ENCODE measurements at regions not wholly inside any gene's neighbourhood (a gene's known extent, or its start where the extent isn't known, plus 50 kb on each side); places are given as distances from the start of the nearest gene placed in this dataset.
"Not testable (repeated sequence)": the region's sequence is repeated elsewhere in the genome, so short reads cannot be mapped to it uniquely, and the experiment has no call there.

GRCh38 chr5:66291771-66292170 is 147.7 kb downstream of the SREK1 start:
- Histone ChIP-seq H3K27ac (replicated peaks in 1 of 4) (no peak overlapping the region), H3K9me3 (no peaks in the 10 kb centered on the region), H3K27me3 (no peaks in the 10 kb centered on the region), H3K4me1 (no peaks in the 10 kb centered on the region), H3K4me3 (no peak overlapping the region), H3K36me3 (no peaks in the 10 kb centered on the region)
- 95% methylated on average over 1 of the region's 1 CpG for WGBS
- TF ChIP-seq EP300 (IDR thresholded peaks at IDR 0.05) (no peak), POLR2A (IDR thresholded peaks at IDR 0.05; ENCODE audit: low read depth) (no peak), POLR2AphosphoS5 (IDR thresholded peaks at IDR 0.05) (no peak)
- TF ChIP-seq, protein P1, sequence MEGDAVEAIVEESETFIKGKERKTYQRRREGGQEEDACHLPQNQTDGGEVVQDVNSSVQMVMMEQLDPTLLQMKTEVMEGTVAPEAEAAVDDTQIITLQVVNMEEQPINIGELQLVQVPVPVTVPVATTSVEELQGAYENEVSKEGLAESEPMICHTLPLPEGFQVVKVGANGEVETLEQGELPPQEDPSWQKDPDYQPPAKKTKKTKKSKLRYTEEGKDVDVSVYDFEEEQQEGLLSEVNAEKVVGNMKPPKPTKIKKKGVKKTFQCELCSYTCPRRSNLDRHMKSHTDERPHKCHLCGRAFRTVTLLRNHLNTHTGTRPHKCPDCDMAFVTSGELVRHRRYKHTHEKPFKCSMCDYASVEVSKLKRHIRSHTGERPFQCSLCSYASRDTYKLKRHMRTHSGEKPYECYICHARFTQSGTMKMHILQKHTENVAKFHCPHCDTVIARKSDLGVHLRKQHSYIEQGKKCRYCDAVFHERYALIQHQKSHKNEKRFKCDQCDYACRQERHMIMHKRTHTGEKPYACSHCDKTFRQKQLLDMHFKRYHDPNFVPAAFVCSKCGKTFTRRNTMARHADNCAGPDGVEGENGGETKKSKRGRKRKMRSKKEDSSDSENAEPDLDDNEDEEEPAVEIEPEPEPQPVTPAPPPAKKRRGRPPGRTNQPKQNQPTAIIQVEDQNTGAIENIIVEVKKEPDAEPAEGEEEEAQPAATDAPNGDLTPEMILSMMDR (IDR thresholded peaks at IDR 0.05), result no peak
- peak; percentile 37 for DNase-seq (ENCODE audit: extremely low spot score)
- intact Hi-C loops (cut with DNase I), result no loop called here

DNA sequence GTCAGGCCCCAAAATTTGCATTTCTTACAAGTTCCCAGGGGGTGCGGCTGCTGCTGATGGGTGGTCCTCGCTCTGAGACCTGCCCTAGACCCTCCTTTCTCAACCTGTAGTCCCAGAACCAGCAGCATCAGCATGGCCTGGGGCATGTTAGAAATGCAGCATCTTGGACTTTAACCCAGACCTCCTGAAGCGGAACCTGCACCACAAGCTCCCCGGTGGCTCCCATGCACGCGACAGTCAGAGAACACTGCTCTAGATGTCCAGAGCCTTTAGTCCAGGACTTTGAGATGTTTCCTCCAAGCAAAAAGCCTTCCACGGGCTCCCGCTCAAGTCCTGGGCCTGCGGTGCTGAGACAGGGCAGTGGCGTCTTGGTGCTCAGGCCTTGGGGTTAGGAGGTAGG is 149.8 kb downstream of the SREK1 start:
- H3K27me3 ChIP-seq; intact Hi-C loops (cut with DNase I); H3K9me3 ChIP-seq; DNase-seq (ENCODE audit: extremely low spot score); H3K36me3 ChIP-seq; H3K27ac ChIP-seq (replicated peaks in 1 of 4); H3K4me1 ChIP-seq; H3K4me3 ChIP-seq: not testable (repeated sequence)
- WGBS, result 85% methylated on average over 7 of the region's 10 CpGs

- DNase-seq (ENCODE audit: extremely low spot score), result peak; percentile 64
Observed at GRCh38 chr5:66299463-66299862, 155.4 kb downstream of the SREK1 start.

GRCh38 chr5:66302344-66302743 is 158.2 kb downstream of the SREK1 start:
- intact Hi-C loops (cut with DNase I), result loop anchor here (10.0 kb wide), 1 partner anchor 902 kb away; no protein-coding TSS in a partner anchor
- Histone ChIP-seq H3K9me3 (no peaks in the 10 kb centered on the region), H3K27ac (replicated peaks in 1 of 4) (no peak overlapping the region), H3K36me3 (no peaks in the 10 kb centered on the region), H3K4me1 (peaks cover 10 to 13% (median 12%) of the 10 kb centered on the region in 4 donors), H3K27me3 (peaks cover 0 to 7% (median 0%) of the 10 kb centered on the region in 4 donors), H3K4me3 (no peak overlapping the region)
- WGBS, result 89% methylated on average over 7 of the region's 12 CpGs
- DNase-seq (ENCODE audit: extremely low spot score), result no peak
- no peak for TF ChIP-seq POLR2AphosphoS5 (IDR thresholded peaks at IDR 0.05)
- TF ChIP-seq POLR2A (IDR thresholded peaks at IDR 0.05; ENCODE audit: low read depth), result no peak
- TF ChIP-seq, protein P1 (IDR thresholded peaks at IDR 0.05), result no peak

More at GRCh38 chr5:66299463-66299862, 155.4 kb downstream of the SREK1 start:
- no peak overlapping the region for H3K27ac ChIP-seq (replicated peaks in 1 of 4)
- peaks cover 0 to 7% (median 0%) of the 10 kb centered on the region in 4 donors for H3K27me3 ChIP-seq
- no peaks in the 10 kb centered on the region for H3K9me3 ChIP-seq
- TF ChIP-seq POLR2AphosphoS5 (IDR thresholded peaks at IDR 0.05) (no peak), POLR2A (IDR thresholded peaks at IDR 0.05; ENCODE audit: low read depth) (no peak), EP300 (IDR thresholded peaks at IDR 0.05) (no peak)
- TF ChIP-seq, protein P1 (IDR thresholded peaks at IDR 0.05), result no peak
- H3K4me1 ChIP-seq, result no peaks in the 10 kb centered on the region
- 90% methylated on average over 2 of the region's 2 CpGs for WGBS
- H3K36me3 ChIP-seq, result no peaks in the 10 kb centered on the region
- H3K4me3 ChIP-seq, result no peak overlapping the region
- intact Hi-C loops (cut with DNase I), result no loop called here

DNA sequence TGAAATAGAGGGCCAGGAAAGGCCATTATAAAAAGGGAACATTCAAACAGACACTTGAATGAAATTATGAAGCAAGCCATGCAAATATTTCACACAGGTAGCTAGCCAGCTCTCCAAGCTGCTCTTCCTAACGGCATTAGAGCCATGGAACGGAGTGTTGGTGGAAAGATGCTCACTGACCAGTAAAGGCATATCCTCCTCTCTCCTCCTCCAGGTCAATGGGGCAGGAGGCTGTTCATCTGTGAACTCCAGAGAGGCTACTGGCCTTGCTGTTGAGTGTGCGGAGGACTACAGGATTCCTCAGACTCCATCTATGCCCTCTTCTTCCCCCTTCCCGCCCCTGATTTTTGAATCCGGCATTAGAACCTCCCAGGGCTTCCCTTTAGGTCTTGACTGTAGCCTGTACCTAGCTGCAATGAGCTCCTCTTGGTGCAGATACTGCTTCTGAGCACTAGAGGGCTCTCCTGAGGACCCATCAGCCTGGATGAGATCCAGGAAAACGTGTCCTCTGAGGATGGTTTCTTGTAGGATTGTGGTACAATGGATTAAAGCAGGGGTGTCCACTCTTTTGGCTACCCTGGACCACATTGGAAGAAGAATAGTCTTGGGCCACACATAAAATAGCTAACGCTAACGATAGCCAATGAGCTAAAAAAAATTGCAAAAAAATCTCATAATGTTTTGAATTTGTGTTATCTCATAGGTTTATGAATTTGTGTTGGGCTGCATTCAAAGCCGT is 162.2 kb downstream of the SREK1 start:
- Histone ChIP-seq H3K9me3 (no peaks in the 10 kb centered on the region), H3K4me3 (no peak overlapping the region), H3K27ac (replicated peaks in 1 of 4) (no peak overlapping the region), H3K4me1 (peaks cover 10 to 15% (median 13%) of the 10 kb centered on the region in 4 donors), H3K36me3 (no peaks in the 10 kb centered on the region), H3K27me3 (peaks cover 0 to 7% (median 0%) of the 10 kb centered on the region in 4 donors)
- no peak for TF ChIP-seq POLR2AphosphoS5 (IDR thresholded peaks at IDR 0.05)
- TF ChIP-seq, protein P1 (IDR thresholded peaks at IDR 0.05), result peak; percentile 63 to 80 (median 63)
- 39% methylated on average over 9 of the region's 9 CpGs for WGBS
- intact Hi-C loops (cut with DNase I), result loop anchor here (5.0 to 10.0 kb wide), 2 partner anchors 451 to 899 kb away; no protein-coding TSS in a partner anchor
- DNase-seq (ENCODE audit: extremely low spot score), result no peak
